IMR-90 (cell line): ENCODE measurements at regions not wholly inside any gene's neighbourhood (a gene's known extent, or its start where the extent isn't known, plus 50 kb on each side); places are given as distances from the start of the nearest gene placed in this dataset.

ENCODE experiments used
- ATAC-seq: fragments of 200-7000 bp; cut with Tn5 transposase; 2 replicates; pipeline ENCODE4 v1.9.1; 2020; ENCODE audit warnings: low read depth, mild to moderate bottlenecking, moderate library complexity
- BruUV-seq: library from RNA; stranded (reverse); fragments of 400-500 nt; replicated peaks from 2 replicates; lab custom pipeline; 2021; lab: Mats Ljungman, UMichigan
- CTCF ChIA-PET: fragments of 300-600 bp; formaldehyde crosslinking; extraction: SDS; loops from one replicate; lab custom pipeline; 2021; ENCODE audit warnings: antibody characterized with exemption; lab: Yijun Ruan, JAX
- POLR2A ChIA-PET: fragments of 300-600 bp; sonication (Branson Sonifier 250); formaldehyde crosslinking; loops from one replicate; lab custom pipeline; 2022; ENCODE audit warnings: antibody characterized with exemption; ENCODE audit not compliant: unreplicated experiment; lab: Charles Lee
- DNase-seq: peaks from one replicate; pipeline ENCODE4 v3.0.0; 2013
- H2AFZ ChIP-seq: replicated peaks from 2 replicates; pipeline ENCODE3; 2013; ENCODE audit warnings: low read length, mild to moderate bottlenecking; ENCODE audit not compliant: poor library complexity
- H2AK5ac ChIP-seq: 2 replicates; pipeline ENCODE4 v1.6.1; 2013; ENCODE audit warnings: low read depth, low read length, inconsistent platforms
- H2AK9ac ChIP-seq: replicated peaks from 2 replicates; pipeline ENCODE3; 2013; ENCODE audit warnings: mild to moderate bottlenecking, low read depth, low read length, moderate library complexity; ENCODE audit not compliant: poor library complexity
- H2BK120ac ChIP-seq: 2 replicates; pipeline ENCODE4 v1.6.1; 2013; ENCODE audit warnings: low read depth, low read length, inconsistent platforms
- H2BK15ac ChIP-seq: 3 replicates; pipeline ENCODE4 v1.6.1; 2013; ENCODE audit warnings: low read depth, low read length, inconsistent platforms
- H2BK20ac ChIP-seq: 2 replicates; pipeline ENCODE4 v1.6.1; 2013; ENCODE audit warnings: low read depth, mild to moderate bottlenecking, inconsistent platforms, low read length, moderate library complexity
- H2BK5ac ChIP-seq: 2 replicates; pipeline ENCODE4 v1.6.1; 2013; ENCODE audit warnings: mild to moderate bottlenecking, low read depth, low read length, inconsistent platforms; ENCODE audit not compliant: poor library complexity, severe bottlenecking
- H3K14ac ChIP-seq: replicated peaks from 2 replicates; pipeline ENCODE4 v1.6.1; 2013; ENCODE audit warnings: low read depth, low read length, inconsistent platforms
- H3K18ac ChIP-seq: 2 replicates; pipeline ENCODE4 v1.6.1; 2013; ENCODE audit warnings: low read depth, low read length, control low read depth
- H3K23ac ChIP-seq: 2 replicates; pipeline ENCODE4 v1.6.1; 2013; ENCODE audit warnings: low read depth, low read length, inconsistent platforms
- H3K27ac ChIP-seq: 2 replicates; pipeline ENCODE4 v1.5.1; 2013; ENCODE audit warnings: mild to moderate bottlenecking, control low read depth, low read length; ENCODE audit not compliant: insufficient read depth
- H3K27me3 ChIP-seq: 2 replicates; pipeline ENCODE4 v1.6.1; 2013; ENCODE audit warnings: low read length; ENCODE audit not compliant: control insufficient read depth, insufficient read depth
- H3K36me3 ChIP-seq: 2 replicates; pipeline ENCODE4 v1.6.1; 2013; ENCODE audit warnings: low read length, mixed read lengths; ENCODE audit not compliant: control insufficient read depth, insufficient read depth
- H3K4ac ChIP-seq: 2 replicates; pipeline ENCODE4 v1.6.1; 2013; ENCODE audit warnings: low read depth, low read length, inconsistent platforms
- H3K4me1 ChIP-seq: 2 replicates; pipeline ENCODE4 v1.6.1; 2013; ENCODE audit warnings: low read length, mixed read lengths; ENCODE audit not compliant: control insufficient read depth, insufficient read depth
- H3K4me2 ChIP-seq: 2 replicates; pipeline ENCODE4 v1.6.1; 2013; ENCODE audit warnings: low read depth, mild to moderate bottlenecking, control low read depth, low read length, moderate library complexity
- H3K4me3 ChIP-seq: 2 replicates; pipeline ENCODE4 v1.5.1; 2013; ENCODE audit warnings: low read depth, mild to moderate bottlenecking, control low read depth, low read length, moderate library complexity; ENCODE audit not compliant: insufficient read depth
- H3K56ac ChIP-seq: 2 replicates; pipeline ENCODE4 v1.6.1; 2013; ENCODE audit warnings: low read length, inconsistent platforms; ENCODE audit not compliant: insufficient read depth; ENCODE audit errors: extremely low read depth
- H3K79me1 ChIP-seq, 2 experiments: 2 replicates each; pipeline ENCODE4 v1.6.1; 2013; ENCODE audit warnings: low read length in 2 of 2, inconsistent platforms in 1 of 2, low read depth in 1 of 2
- H3K9ac ChIP-seq: 2 replicates; pipeline ENCODE4 v1.6.1; 2013; ENCODE audit warnings: low read depth, low read length, control low read depth
- H3K9me1 ChIP-seq: 2 replicates; pipeline ENCODE4 v1.6.1; 2013; ENCODE audit warnings: low read length, inconsistent platforms; ENCODE audit not compliant: insufficient read depth
- H3K9me3 ChIP-seq: 2 replicates; pipeline ENCODE4 v1.6.1; 2013; ENCODE audit warnings: low read length; ENCODE audit not compliant: control insufficient read depth, insufficient read depth
- H4K20me1 ChIP-seq: 2 replicates; pipeline ENCODE4 v1.6.1; 2013; ENCODE audit warnings: low read length, inconsistent platforms; ENCODE audit not compliant: insufficient read depth
- H4K5ac ChIP-seq: 2 replicates; pipeline ENCODE4 v1.6.1; 2013; ENCODE audit warnings: mild to moderate bottlenecking, low read depth, low read length, control low read depth
- H4K8ac ChIP-seq, 2 experiments: 2 replicates each; pipeline ENCODE4 v1.6.1; 2013; ENCODE audit warnings: low read depth in 2 of 2, low read length in 2 of 2, control low read depth in 1 of 2, inconsistent platforms in 1 of 2
- H4K91ac ChIP-seq: 2 replicates; pipeline ENCODE4 v1.6.1; 2013; ENCODE audit warnings: low read depth, low read length, inconsistent platforms; ENCODE audit not compliant: insufficient read depth
- BHLHE40 ChIP-seq: fragments of 150-350 bp; IDR thresholded peaks from 2 replicates; pipeline ENCODE4 v1.6.1; 2016; ENCODE audit warnings: mild to moderate bottlenecking, low read depth, low read length
- CEBPB ChIP-seq: IDR thresholded peaks from 2 replicates; pipeline ENCODE4 v1.6.1; 2012; ENCODE audit warnings: low read depth, low read length, improper control_type of control experiment
- CHD1 ChIP-seq: IDR thresholded peaks from 2 replicates; pipeline ENCODE4 v1.6.1; 2012; ENCODE audit warnings: low read depth, low read length, improper control_type of control experiment
- CTCF ChIP-seq: conservative IDR thresholded peaks from 2 replicates; pipeline ENCODE4 v1.5.1; 2012; ENCODE audit warnings: mild to moderate bottlenecking, low read depth, low read length, improper control_type of control experiment
- ELK1 ChIP-seq: fragments of 150-350 bp; IDR thresholded peaks from 2 replicates; pipeline ENCODE4 v1.6.1; 2016; ENCODE audit warnings: low read depth, mild to moderate bottlenecking, low read length, moderate library complexity, borderline replicate concordance
- FOS ChIP-seq: fragments of 150-350 bp; IDR thresholded peaks from 2 replicates; pipeline ENCODE4 v1.6.1; 2016; ENCODE audit warnings: low read depth, low read length
- MAFK ChIP-seq: IDR thresholded peaks from 2 replicates; pipeline ENCODE4 v1.6.1; 2012; ENCODE audit warnings: low read depth, low read length, improper control_type of control experiment
- MAZ ChIP-seq: IDR thresholded peaks from 2 replicates; pipeline ENCODE4 v1.6.1; 2012; ENCODE audit warnings: low read depth, mild to moderate bottlenecking, low read length, improper control_type of control experiment, moderate library complexity, borderline replicate concordance
- MXI1 ChIP-seq: IDR thresholded peaks from 2 replicates; pipeline ENCODE4 v1.6.1; 2012; ENCODE audit warnings: low read depth, mild to moderate bottlenecking, low read length, moderate library complexity, borderline replicate concordance
- POLR2A ChIP-seq: IDR thresholded peaks from 2 replicates; pipeline ENCODE4 v1.6.1; 2012; ENCODE audit warnings: mild to moderate bottlenecking, low read depth, low read length
- RAD21 ChIP-seq: IDR thresholded peaks from 2 replicates; pipeline ENCODE4 v1.6.1; 2012; ENCODE audit warnings: low read length, improper control_type of control experiment
- RCOR1 ChIP-seq: IDR thresholded peaks from 2 replicates; pipeline ENCODE4 v1.6.1; 2012; ENCODE audit warnings: mild to moderate bottlenecking, low read length, improper control_type of control experiment; ENCODE audit not compliant: insufficient replicate concordance
- RFX5 ChIP-seq: IDR thresholded peaks from 2 replicates; pipeline ENCODE4 v1.8.0; 2012; ENCODE audit warnings: low read depth, mild to moderate bottlenecking, low read length, moderate library complexity
- USF2 ChIP-seq: fragments of 150-350 bp; IDR thresholded peaks from 2 replicates; pipeline ENCODE4 v1.6.1; 2017; ENCODE audit warnings: mild to moderate bottlenecking, antibody characterized with exemption, low read length, low read depth
- WGBS, 2 experiments: methylation state at CpG; one replicate each; pipeline versions ENCODE4 v1.1.5 to v1.1.7; 2013; ENCODE audit warnings: missing lambda C conversion rate in 2 of 2; ENCODE audit not compliant: insufficient read length in 1 of 2; ENCODE audit errors: extremely low coverage in 2 of 2; 5-methylcytosine and 5-hydroxymethylcytosine counted together
- dilution Hi-C: fragments of 300-500 bp; cut with HindIII; formaldehyde crosslinking; loops from one replicate; pipeline ENCODE4 v1.14.3; 2018; ENCODE audit warnings: low sequenced_read_pairs; ENCODE audit not compliant: unreplicated experiment
- in situ Hi-C: fragments of 300-500 bp; cut with MboI; formaldehyde crosslinking; loops from 3 replicates; pipeline ENCODE4 v1.14.3; 2019; ENCODE audit warnings: low sequenced_read_pairs, inconsistent platforms, mixed read lengths
- intact Hi-C: fragments of 100-400 bp; cut with micrococcal nuclease; formaldehyde crosslinking; loops from 2 replicates; pipeline ENCODE4 v1.10.0; 2022

- intact Hi-C loops (no loop called here), dilution Hi-C loops (no loop called here), in situ Hi-C loops (no loop called here)
- Histone ChIP-seq H2AK9ac (no peak overlapping the region), H2BK20ac (no peak overlapping the region), H3K18ac (no peak overlapping the region), H3K27me3 (no peaks in the 10 kb centered on the region), H3K56ac (no peak overlapping the region), H4K20me1 (no peaks in the 10 kb centered on the region), H3K27ac (no peak overlapping the region), H2BK15ac (no peak overlapping the region), H3K23ac (no peak overlapping the region), H3K4me3 (no peak overlapping the region), H3K9ac (no peak overlapping the region), H3K9me1 (no peaks in the 10 kb centered on the region), H2AK5ac (no peak overlapping the region), H2BK120ac (no peak overlapping the region), H4K91ac (no peak overlapping the region), H3K79me1 (no peaks in the 10 kb centered on the region), H3K14ac (no peak overlapping the region), H3K36me3 (no peaks in the 10 kb centered on the region), H2AFZ (no peak overlapping the region), H3K4me2 (no peak overlapping the region), H3K9me3 (peaks cover 11% of the 10 kb centered on the region), H4K8ac (no peak overlapping the region), H4K5ac (no peak overlapping the region), H3K4me1 (no peaks in the 10 kb centered on the region), H2BK5ac (no peak overlapping the region), H3K4ac (no peak overlapping the region)
- ChIA-PET POLR2A (no interaction called here), CTCF (no interaction called here)
- TF ChIP-seq CHD1, result no peak
- TF ChIP-seq RCOR1, result no peak
- TF ChIP-seq BHLHE40, result no peak
- TF ChIP-seq MAZ, result no peak
- no peak for TF ChIP-seq CEBPB
- TF ChIP-seq MXI1, result no peak
- no peak for TF ChIP-seq RFX5
- TF ChIP-seq MAFK, result no peak
- TF ChIP-seq USF2, result no peak
- TF ChIP-seq FOS, result no peak
- TF ChIP-seq POLR2A, result no peak
- no peak for TF ChIP-seq RAD21
- TF ChIP-seq ELK1, result no peak
- no peak for TF ChIP-seq CTCF
- no CpG with 5 or more reads among the region's 2 CpGs for WGBS, 2 experiments
- ATAC-seq, result no peak
- no TSS peak for BruUV-seq
- no peak for DNase-seq
Measured at GRCh38 chr5:4185127-4185526, 589.5 kb downstream of the IRX1 start.
